ENCODE measurements at regions not wholly inside any gene's neighbourhood (a gene's known extent, or its start where the extent isn't known, plus 50 kb on each side); places are given as distances from the start of the nearest gene placed in this dataset.
"Not testable (repeated sequence)": the region's sequence is repeated elsewhere in the genome, so short reads cannot be mapped to it uniquely, and the experiment has no call there.

- Histone ChIP-seq H3K4me3 (ENCODE audit: low read length) (no peak overlapping the region), H3K36me3 (ENCODE audit: control insufficient read depth, insufficient read depth, low read length) (no peaks in the 10 kb centered on the region), H3K27me3 (ENCODE audit: control insufficient read depth, insufficient read depth, low read length) (no peaks in the 10 kb centered on the region), H3K4me1 (ENCODE audit: control insufficient read depth, insufficient read depth, low read length) (no peaks in the 10 kb centered on the region), H3K9me3 (ENCODE audit: control insufficient read depth, low read length) (no peaks in the 10 kb centered on the region), H3K9ac (ENCODE audit: low read length) (no peak overlapping the region)
These were observed 234.7 kb upstream of the MAF start for GRCh38 chr16:79835194-79835593.

- Histone ChIP-seq H3K4me1 (ENCODE audit: control insufficient read depth, insufficient read depth, low read length) (no peaks in the 10 kb centered on the region), H3K27me3 (ENCODE audit: control insufficient read depth, insufficient read depth, low read length) (no peaks in the 10 kb centered on the region), H3K4me3 (ENCODE audit: low read length) (no peak overlapping the region), H3K36me3 (ENCODE audit: control insufficient read depth, insufficient read depth, low read length) (no peaks in the 10 kb centered on the region), H3K9me3 (ENCODE audit: control insufficient read depth, low read length) (no peaks in the 10 kb centered on the region), H3K9ac (ENCODE audit: low read length) (no peak overlapping the region)
These were observed 234.2 kb upstream of the MAF start for GRCh38 chr16:79834720-79835119.

GRCh38 chr16:79834003-79834402 lies 233.5 kb upstream of the MAF start:
- not testable (repeated sequence) for H3K4me1 ChIP-seq (ENCODE audit: control insufficient read depth, insufficient read depth, low read length); H3K27me3 ChIP-seq (ENCODE audit: control insufficient read depth, insufficient read depth, low read length); H3K36me3 ChIP-seq (ENCODE audit: control insufficient read depth, insufficient read depth, low read length); H3K9ac ChIP-seq (ENCODE audit: low read length); H3K9me3 ChIP-seq (ENCODE audit: control insufficient read depth, low read length); H3K4me3 ChIP-seq (ENCODE audit: low read length)

GRCh38 chr16:79833559-79833958 lies 233.0 kb upstream of the MAF start:
- Histone ChIP-seq H3K36me3 (ENCODE audit: control insufficient read depth, insufficient read depth, low read length) (no peaks in the 10 kb centered on the region), H3K27me3 (ENCODE audit: control insufficient read depth, insufficient read depth, low read length) (no peaks in the 10 kb centered on the region), H3K4me3 (ENCODE audit: low read length) (no peak overlapping the region), H3K9ac (ENCODE audit: low read length) (no peak overlapping the region), H3K4me1 (ENCODE audit: control insufficient read depth, insufficient read depth, low read length) (no peaks in the 10 kb centered on the region), H3K9me3 (ENCODE audit: control insufficient read depth, low read length) (no peaks in the 10 kb centered on the region)

- H3K9ac ChIP-seq (ENCODE audit: low read length), result no peak overlapping the region
- no peaks in the 10 kb centered on the region for H3K36me3 ChIP-seq (ENCODE audit: control insufficient read depth, insufficient read depth, low read length)
- H3K4me1 ChIP-seq (ENCODE audit: control insufficient read depth, insufficient read depth, low read length), result no peaks in the 10 kb centered on the region
- H3K27me3 ChIP-seq (ENCODE audit: control insufficient read depth, insufficient read depth, low read length), result no peaks in the 10 kb centered on the region
- no peak overlapping the region for H3K4me3 ChIP-seq (ENCODE audit: low read length)
- no peaks in the 10 kb centered on the region for H3K9me3 ChIP-seq (ENCODE audit: control insufficient read depth, low read length)
These were observed 226.4 kb upstream of the MAF start for GRCh38 chr16:79826732-79827475.

- Histone ChIP-seq H3K9ac (ENCODE audit: low read length) (no peak overlapping the region), H3K27me3 (ENCODE audit: control insufficient read depth, insufficient read depth, low read length) (no peaks in the 10 kb centered on the region), H3K36me3 (ENCODE audit: control insufficient read depth, insufficient read depth, low read length) (no peaks in the 10 kb centered on the region), H3K9me3 (ENCODE audit: control insufficient read depth, low read length) (no peaks in the 10 kb centered on the region), H3K4me3 (ENCODE audit: low read length) (no peak overlapping the region), H3K4me1 (ENCODE audit: control insufficient read depth, insufficient read depth, low read length) (no peaks in the 10 kb centered on the region)
These were observed 224.5 kb upstream of the MAF start for GRCh38 chr16:79825002-79825401.

- Histone ChIP-seq H3K9me3 (ENCODE audit: control insufficient read depth, low read length) (no peaks in the 10 kb centered on the region), H3K4me1 (ENCODE audit: control insufficient read depth, insufficient read depth, low read length) (no peaks in the 10 kb centered on the region), H3K36me3 (ENCODE audit: control insufficient read depth, insufficient read depth, low read length) (no peaks in the 10 kb centered on the region), H3K9ac (ENCODE audit: low read length) (no peak overlapping the region), H3K4me3 (ENCODE audit: low read length) (no peak overlapping the region), H3K27me3 (ENCODE audit: control insufficient read depth, insufficient read depth, low read length) (no peaks in the 10 kb centered on the region)
These were observed 223.1 kb upstream of the MAF start for GRCh38 chr16:79823639-79824038.

- no peaks in the 10 kb centered on the region for H3K9me3 ChIP-seq (ENCODE audit: control insufficient read depth, low read length)
- H3K9ac ChIP-seq (ENCODE audit: low read length), result no peak overlapping the region
- no peaks in the 10 kb centered on the region for H3K4me1 ChIP-seq (ENCODE audit: control insufficient read depth, insufficient read depth, low read length)
- no peaks in the 10 kb centered on the region for H3K27me3 ChIP-seq (ENCODE audit: control insufficient read depth, insufficient read depth, low read length)
- H3K4me3 ChIP-seq (ENCODE audit: low read length), result no peak overlapping the region
- no peaks in the 10 kb centered on the region for H3K36me3 ChIP-seq (ENCODE audit: control insufficient read depth, insufficient read depth, low read length)
These were observed 221.4 kb upstream of the MAF start for GRCh38 chr16:79821911-79822310.

GRCh38 chr16:79816081-79816497 lies 215.6 kb upstream of the MAF start:
- no peaks in the 10 kb centered on the region for H3K4me1 ChIP-seq (ENCODE audit: control insufficient read depth, insufficient read depth, low read length)
- H3K9me3 ChIP-seq (ENCODE audit: control insufficient read depth, low read length), result no peaks in the 10 kb centered on the region
- H3K36me3 ChIP-seq (ENCODE audit: control insufficient read depth, insufficient read depth, low read length), result no peaks in the 10 kb centered on the region
- no peak overlapping the region for H3K9ac ChIP-seq (ENCODE audit: low read length)
- no peaks in the 10 kb centered on the region for H3K27me3 ChIP-seq (ENCODE audit: control insufficient read depth, insufficient read depth, low read length)
- H3K4me3 ChIP-seq (ENCODE audit: low read length), result no peak overlapping the region

- Histone ChIP-seq H3K27me3 (ENCODE audit: control insufficient read depth, insufficient read depth, low read length) (no peaks in the 10 kb centered on the region), H3K9ac (ENCODE audit: low read length) (no peak overlapping the region), H3K4me3 (ENCODE audit: low read length) (no peak overlapping the region), H3K4me1 (ENCODE audit: control insufficient read depth, insufficient read depth, low read length) (no peaks in the 10 kb centered on the region), H3K36me3 (ENCODE audit: control insufficient read depth, insufficient read depth, low read length) (no peaks in the 10 kb centered on the region), H3K9me3 (ENCODE audit: control insufficient read depth, low read length) (no peaks in the 10 kb centered on the region)
These were observed 214.5 kb upstream of the MAF start for GRCh38 chr16:79815049-79815448.

- Histone ChIP-seq H3K36me3 (ENCODE audit: control insufficient read depth, insufficient read depth, low read length) (no peaks in the 10 kb centered on the region), H3K4me3 (ENCODE audit: low read length) (no peak overlapping the region), H3K27me3 (ENCODE audit: control insufficient read depth, insufficient read depth, low read length) (no peaks in the 10 kb centered on the region), H3K9ac (ENCODE audit: low read length) (no peak overlapping the region), H3K9me3 (ENCODE audit: control insufficient read depth, low read length) (no peaks in the 10 kb centered on the region), H3K4me1 (ENCODE audit: control insufficient read depth, insufficient read depth, low read length) (no peaks in the 10 kb centered on the region)
These were observed 213.6 kb upstream of the MAF start for GRCh38 chr16:79814124-79814523.

GRCh38 chr16:79811541-79811940 lies 211.0 kb upstream of the MAF start:
- H3K36me3 ChIP-seq (ENCODE audit: control insufficient read depth, insufficient read depth, low read length), result no peaks in the 10 kb centered on the region
- no peak overlapping the region for H3K9ac ChIP-seq (ENCODE audit: low read length)
- H3K4me1 ChIP-seq (ENCODE audit: control insufficient read depth, insufficient read depth, low read length), result no peaks in the 10 kb centered on the region
- H3K9me3 ChIP-seq (ENCODE audit: control insufficient read depth, low read length), result no peaks in the 10 kb centered on the region
- no peaks in the 10 kb centered on the region for H3K27me3 ChIP-seq (ENCODE audit: control insufficient read depth, insufficient read depth, low read length)
- H3K4me3 ChIP-seq (ENCODE audit: low read length), result no peak overlapping the region

Measured in mucosa of stomach (tissue), 1 donor.